Stimulated activated CD8-positive, alpha-beta memory T cell treated with anti-CD3 and anti-CD28 coated beads, Interleukin-7, amount 100 ng/mL, for 48 hours (primary cell): ENCODE measurements at regions not wholly inside any gene's neighbourhood (a gene's known extent, or its start where the extent isn't known, plus 50 kb on each side); places are given as distances from the start of the nearest gene placed in this dataset.

Experiments used
- DNase-seq, 2 donors: peaks; one replicate each; pipeline ENCODE4 v3.0.0-alpha.2; 2020; ENCODE audit warnings: low read depth in 1 of 2; ENCODE audit errors: extremely low read depth in 1 of 2

- DNase-seq = no peak
Observed at GRCh38 chr1:195141294-195141693, 1466.9 kb downstream of the KCNT2 start.

GRCh38 chr1:195130598-195130997, 1477.6 kb downstream of the KCNT2 start:
- no peak for DNase-seq

GRCh38 chr1:195122497-195122896, 1485.7 kb downstream of the KCNT2 start:
- DNase-seq = no peak

GRCh38 chr1:195113471-195113870, 1494.8 kb downstream of the KCNT2 start:
- DNase-seq = no peak

- DNase-seq = no peak
Observed at GRCh38 chr1:195105773-195106172, 1502.5 kb downstream of the KCNT2 start.

GRCh38 chr1:195105281-195105680, 1503.0 kb downstream of the KCNT2 start:
- DNase-seq = no peak

GRCh38 chr1:195097316-195097715, 1510.9 kb downstream of the KCNT2 start:
- DNase-seq = no peak

- no peak for DNase-seq
Observed at GRCh38 chr1:195096051-195096521, 1512.2 kb downstream of the KCNT2 start.

GRCh38 chr1:195085196-195085595, 1523.0 kb downstream of the KCNT2 start:
- DNase-seq = no peak

- DNase-seq = no peak
Observed at GRCh38 chr1:195082183-195082582, 1526.1 kb downstream of the KCNT2 start.

- no peak for DNase-seq
Observed at GRCh38 chr1:195076682-195077081, 1531.6 kb downstream of the KCNT2 start.

GRCh38 chr1:195075973-195076372, 1532.3 kb downstream of the KCNT2 start:
- no peak for DNase-seq

GRCh38 chr1:195071461-195071860, 1536.8 kb downstream of the KCNT2 start:
- DNase-seq = no peak

- no peak for DNase-seq
Observed at GRCh38 chr1:195065437-195065836, 1542.8 kb downstream of the KCNT2 start.

GRCh38 chr1:195064358-195064757, 1543.9 kb downstream of the KCNT2 start:
- DNase-seq = no peak

- DNase-seq = no peak
Observed at GRCh38 chr1:195054217-195054687, 1554.0 kb downstream of the KCNT2 start.

GRCh38 chr1:195053478-195053877, 1554.8 kb downstream of the KCNT2 start:
- DNase-seq = no peak

- no peak for DNase-seq
Observed at GRCh38 chr1:195047772-195048171, 1560.5 kb downstream of the KCNT2 start.

GRCh38 chr1:195045072-195045471, 1563.2 kb downstream of the KCNT2 start:
- no peak for DNase-seq

- no peak for DNase-seq
Observed at GRCh38 chr1:195030793-195031192, 1577.4 kb downstream of the KCNT2 start.

GRCh38 chr1:195026792-195027191, 1581.4 kb downstream of the KCNT2 start:
- DNase-seq = no peak

GRCh38 chr1:195019385-195019784, 1588.9 kb downstream of the KCNT2 start:
- DNase-seq = no peak

GRCh38 chr1:195012995-195013394, 1595.2 kb downstream of the KCNT2 start:
- DNase-seq = no peak
